HG03139 (cell line): ENCODE measurements at regions not wholly inside any gene's neighbourhood (a gene's known extent, or its start where the extent isn't known, plus 50 kb on each side); places are given as distances from the start of the nearest gene placed in this dataset.

Source experiments
- ATAC-seq: cut with Tn5 transposase; IDR thresholded peaks from one replicate; pipeline ENCODE4 v1.9.1; 2021; ENCODE audit not compliant: unreplicated experiment

- no peak for ATAC-seq
Measured at GRCh38 chr22:48376936-48377712, 1450.5 kb downstream of the BRD1 start.

DNA sequence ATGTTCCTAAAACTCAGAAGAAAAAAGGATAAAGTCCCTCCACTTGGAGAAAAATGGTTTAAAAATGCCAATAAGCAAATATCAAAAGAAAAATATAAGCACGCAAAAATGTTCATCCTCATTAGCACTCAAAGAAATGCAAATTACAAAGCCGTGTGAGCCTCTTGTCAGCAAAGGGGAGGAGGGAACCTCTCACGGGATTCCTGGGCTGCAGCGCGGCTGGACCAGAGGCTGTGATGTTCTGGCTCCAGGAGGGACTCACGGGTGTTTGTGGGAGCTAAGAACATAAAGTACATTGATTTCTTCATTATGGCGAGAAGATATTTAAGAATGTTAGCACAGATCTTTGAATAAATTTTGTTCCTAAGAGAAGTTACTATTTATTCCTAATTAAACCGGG lies 1451.2 kb downstream of the BRD1 start:
- ATAC-seq = no peak

DNA sequence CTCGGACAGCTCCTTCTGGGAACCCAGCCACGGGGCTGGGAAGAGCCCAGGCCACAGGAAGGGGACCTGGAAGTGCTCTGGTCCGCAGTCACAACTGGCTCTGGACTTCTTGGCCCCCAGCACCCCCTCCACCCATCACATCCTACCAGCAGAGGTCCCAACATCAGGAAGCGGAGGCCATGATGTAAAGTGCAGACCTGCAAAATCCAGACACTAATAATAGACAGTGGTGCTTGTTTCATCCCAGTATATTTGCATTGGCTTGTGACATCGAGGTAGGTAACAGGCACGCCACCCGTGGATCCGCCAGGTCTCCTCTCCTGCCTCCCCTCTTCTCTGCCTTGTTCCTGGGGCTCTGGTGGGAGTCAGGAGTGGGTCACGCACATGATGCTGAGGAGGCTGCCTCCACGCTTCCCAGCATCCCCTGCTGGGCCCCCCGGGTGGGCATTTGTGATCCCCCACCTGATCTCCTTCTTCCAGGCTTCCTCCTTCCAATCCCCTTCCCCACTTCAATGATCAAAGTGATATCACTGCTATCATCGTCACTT lies 1454.0 kb downstream of the BRD1 start:
- ATAC-seq = no peak

- ATAC-seq = no peak
Measured at GRCh38 chr22:48372390-48372789, 1455.3 kb downstream of the BRD1 start.

GRCh38 chr22:48371391-48371790 lies 1456.3 kb downstream of the BRD1 start:
- ATAC-seq = no peak

- no peak for ATAC-seq
Measured at GRCh38 chr22:48370508-48371325, 1457.0 kb downstream of the BRD1 start.

- no peak for ATAC-seq
Measured at GRCh38 chr22:48369789-48370507, 1457.7 kb downstream of the BRD1 start.

- ATAC-seq = no peak
Measured at GRCh38 chr22:48368975-48369525, 1458.6 kb downstream of the BRD1 start.

DNA sequence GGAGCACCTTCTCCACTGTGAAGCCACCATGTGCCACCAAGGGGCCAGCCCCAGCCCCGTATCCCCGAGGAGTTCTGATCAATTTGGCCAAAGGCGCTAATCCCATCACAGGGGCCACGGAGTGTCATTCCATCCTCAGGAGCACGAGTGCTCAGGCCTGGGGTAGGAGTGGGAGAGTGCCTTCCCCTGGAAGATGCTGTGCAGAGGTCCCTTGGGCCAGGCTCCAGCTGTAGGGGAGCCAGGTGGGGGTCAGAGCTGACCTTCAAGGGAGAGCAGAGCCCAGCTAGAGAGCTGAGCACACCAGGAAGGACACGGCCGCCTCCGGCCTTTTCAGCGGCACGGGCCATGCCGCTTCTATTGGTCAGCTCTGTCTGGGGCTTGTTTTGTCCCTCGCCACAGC lies 1459.9 kb downstream of the BRD1 start:
- ATAC-seq = no peak

DNA sequence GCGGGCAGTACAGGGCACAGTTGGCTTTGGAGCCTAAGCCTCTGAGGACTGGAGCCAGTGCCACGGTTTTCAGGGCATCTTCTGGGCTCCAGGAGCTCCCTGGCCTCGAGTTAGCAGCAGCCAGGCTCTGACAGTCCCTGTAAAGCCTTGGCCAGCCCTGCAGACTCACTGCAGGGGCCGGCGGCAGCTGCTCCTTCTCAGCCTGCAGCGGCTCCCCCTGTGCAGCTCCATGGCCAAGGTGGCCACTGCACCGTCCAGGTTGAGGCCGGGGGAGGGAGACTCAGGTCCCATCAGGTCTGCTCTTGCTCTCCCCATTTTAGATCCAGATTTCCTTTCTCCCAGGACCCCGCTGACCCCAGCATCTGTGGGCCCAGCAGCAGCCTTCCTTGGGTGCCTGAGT lies 1461.1 kb downstream of the BRD1 start:
- ATAC-seq = no peak

DNA sequence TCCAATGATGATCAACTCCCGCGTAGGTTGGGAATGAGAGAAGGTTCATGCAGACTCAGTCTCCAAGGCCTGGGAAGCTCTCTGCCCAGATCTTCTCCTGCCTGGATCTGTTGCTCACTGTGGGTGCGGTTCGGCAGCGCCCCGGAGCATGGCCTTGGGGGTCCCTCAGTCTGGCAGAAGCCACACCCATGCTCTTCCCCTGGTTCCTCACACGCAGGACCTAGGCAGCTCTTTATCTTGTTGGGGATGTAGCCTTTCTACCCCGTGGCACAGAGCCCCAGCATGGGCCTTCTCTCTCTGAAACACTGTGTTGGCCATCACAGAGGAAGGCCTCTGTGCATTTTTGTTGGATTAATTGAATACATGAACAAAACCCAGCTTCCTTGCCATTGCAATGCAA lies 1461.6 kb downstream of the BRD1 start:
- no peak for ATAC-seq

- no peak for ATAC-seq
Measured at GRCh38 chr22:48365386-48365785, 1462.3 kb downstream of the BRD1 start.

- ATAC-seq = no peak
Measured at GRCh38 chr22:48362721-48363404, 1464.8 kb downstream of the BRD1 start.

DNA sequence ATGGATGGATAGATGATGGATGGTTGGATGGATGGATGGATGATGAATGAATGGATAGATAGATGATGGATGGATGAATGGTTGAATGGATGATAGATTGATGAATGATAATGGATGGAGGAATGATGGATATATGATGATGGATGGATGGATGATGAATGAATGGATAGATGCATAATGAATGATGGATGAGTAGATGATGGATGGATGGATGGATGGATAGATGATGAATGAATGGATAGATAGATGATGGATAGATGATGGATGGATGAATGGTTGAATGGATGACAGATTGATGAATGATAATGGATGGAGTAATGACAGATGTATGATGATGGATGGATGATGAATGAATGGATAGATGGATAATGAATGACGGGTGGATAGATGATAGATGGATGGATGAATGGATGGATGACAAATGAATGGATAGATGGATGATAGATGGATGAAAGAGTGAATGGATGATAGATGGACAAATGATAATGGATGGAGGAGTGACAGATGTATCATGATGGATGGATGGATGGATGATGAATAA lies 1466.5 kb downstream of the BRD1 start:
- ATAC-seq = no peak

GRCh38 chr22:48359613-48359965 lies 1468.1 kb downstream of the BRD1 start:
- no peak for ATAC-seq

DNA sequence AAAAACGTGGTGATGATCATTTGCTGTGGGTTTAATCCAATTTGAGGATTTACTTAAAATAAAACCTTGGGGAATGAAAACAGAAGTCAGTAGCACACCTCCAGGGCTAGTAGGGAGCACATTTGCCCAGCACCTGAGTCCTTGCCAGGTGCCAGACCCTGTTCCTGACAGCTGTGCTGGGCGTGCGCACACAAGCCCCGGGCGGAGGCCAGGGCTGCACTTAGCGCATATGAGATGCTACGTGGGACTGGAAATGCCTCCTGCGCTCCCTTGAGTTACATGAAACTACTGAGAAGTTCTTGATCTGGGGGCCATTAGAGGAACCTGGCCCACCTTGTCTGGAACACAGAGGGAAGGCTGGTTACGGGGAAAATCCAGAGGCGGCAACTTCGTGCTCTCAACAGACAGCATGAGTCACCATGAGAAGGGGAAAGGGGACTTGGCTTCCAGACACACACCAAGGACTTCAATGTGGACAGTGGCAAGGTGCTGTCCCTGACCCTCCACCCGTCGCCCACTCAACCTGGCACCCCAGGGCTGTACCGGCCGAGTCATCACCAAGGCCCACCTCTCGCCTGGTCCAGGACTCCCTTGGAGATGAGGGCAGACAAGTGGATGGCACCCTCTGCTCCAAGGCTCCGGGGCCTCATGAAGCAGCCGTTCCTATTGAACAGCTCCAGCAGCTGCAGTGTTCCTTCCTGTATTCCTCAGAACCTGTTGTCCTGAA lies 1468.6 kb downstream of the BRD1 start:
- no peak for ATAC-seq

- no peak for ATAC-seq
Measured at GRCh38 chr22:48357961-48358360, 1469.7 kb downstream of the BRD1 start.

DNA sequence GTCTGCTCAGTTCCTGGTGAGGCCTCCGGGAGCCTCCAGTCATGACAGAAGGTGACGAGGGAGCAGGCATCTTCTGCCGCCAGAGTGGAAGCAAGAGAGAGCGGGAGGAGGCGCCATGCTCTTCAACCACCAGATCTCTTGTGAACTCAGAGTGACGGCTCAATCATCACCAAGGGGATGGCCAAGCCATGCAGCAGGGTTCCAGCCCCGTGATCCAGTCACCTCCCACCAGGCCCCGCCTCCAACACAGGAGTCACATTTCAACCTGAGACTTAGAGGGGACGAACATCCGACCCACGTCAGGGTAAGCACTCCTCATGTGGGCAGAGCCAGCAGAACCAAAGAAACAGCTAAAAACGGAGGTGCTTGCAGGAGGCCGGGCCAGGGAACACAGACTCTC lies 1470.5 kb downstream of the BRD1 start:
- ATAC-seq = no peak

DNA sequence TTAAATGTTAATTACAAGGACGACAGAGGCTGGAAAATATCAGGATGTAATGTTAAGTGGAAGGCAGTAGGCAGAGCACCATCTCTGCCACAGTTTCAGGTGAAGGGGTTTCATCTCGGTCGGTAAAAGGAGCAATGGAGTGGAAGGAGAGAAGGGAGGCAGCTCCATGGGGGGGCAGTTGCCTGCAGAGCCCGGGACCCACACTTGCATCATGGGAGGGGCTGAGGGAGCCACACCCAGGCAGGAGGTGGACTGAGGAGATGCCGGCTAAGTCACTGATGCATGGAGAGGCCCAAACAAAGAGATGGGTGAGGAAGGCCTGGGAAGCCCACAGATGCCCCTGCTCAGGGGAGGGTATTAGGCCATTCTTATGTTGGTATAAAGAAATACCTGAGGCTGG lies 1470.9 kb downstream of the BRD1 start:
- no peak for ATAC-seq

DNA sequence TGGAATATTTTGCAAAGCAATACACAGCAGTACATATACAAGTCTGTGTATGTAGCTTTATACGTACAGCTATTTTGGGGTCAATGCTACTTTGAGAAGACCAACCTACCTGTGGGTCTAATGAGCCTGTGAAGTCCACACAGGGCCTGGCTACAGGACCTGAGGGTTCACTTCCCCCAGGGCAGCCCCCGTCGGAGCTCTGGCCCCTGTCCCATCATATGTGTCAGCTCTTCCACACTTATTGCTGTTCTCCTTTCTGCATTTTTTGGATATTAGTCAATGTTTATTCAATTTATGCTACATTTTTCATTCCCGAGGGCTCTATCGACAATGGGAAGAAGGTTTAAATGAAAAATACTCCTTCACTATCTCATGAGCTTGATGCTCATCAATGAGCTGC lies 1473.6 kb downstream of the BRD1 start:
- no peak for ATAC-seq
